Endothelial cell of umbilical vein (primary cell): ENCODE measurements at regions not wholly inside any gene's neighbourhood (a gene's known extent, or its start where the extent isn't known, plus 50 kb on each side); places are given as distances from the start of the nearest gene placed in this dataset.

ENCODE experiments used
- MYC ChIP-seq: IDR thresholded peaks from one replicate; pipeline ENCODE4 v1.6.1; 2011; ENCODE audit warnings: mild to moderate bottlenecking, low read depth, low read length
- POLR2A ChIP-seq: IDR thresholded peaks from 2 replicates; pipeline ENCODE4 v1.6.1; 2012; ENCODE audit warnings: low read depth, mild to moderate bottlenecking, control low read depth, low read length
- TF ChIP-seq, protein P1 (sequence below), 2 donors: IDR thresholded peaks; 1 replicate in 1 of 2; 2 replicates in 1 of 2; pipeline ENCODE4 v1.5.1; 2011; ENCODE audit warnings: low read length in 2 of 2, mild to moderate bottlenecking in 2 of 2, moderate library complexity in 2 of 2, control low read depth in 1 of 2, inconsistent platforms in 1 of 2, low read depth in 1 of 2; ENCODE audit not compliant: insufficient read depth in 1 of 2; ENCODE audit errors: extremely low read depth in 1 of 2

DNA sequence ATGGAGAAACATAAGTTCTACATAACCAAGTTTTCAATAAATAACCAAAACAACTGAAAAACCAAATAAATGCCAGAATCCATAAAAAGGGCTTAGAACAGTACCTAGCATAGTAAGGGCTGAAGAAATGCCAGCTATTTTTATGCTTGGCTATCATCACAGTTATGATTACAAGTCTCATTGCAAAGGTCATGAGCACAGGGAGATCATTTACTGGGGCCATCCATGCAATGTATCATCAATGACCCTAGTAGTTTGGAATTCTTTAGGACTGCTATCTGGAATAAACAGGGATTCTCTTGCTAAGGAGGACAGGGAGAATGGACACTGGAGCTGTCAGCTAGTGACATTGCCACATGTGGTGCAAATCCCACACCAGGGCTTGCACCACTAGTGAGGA, 92.5 kb upstream of the NAP1L1 start:
- TF ChIP-seq, protein P1, sequence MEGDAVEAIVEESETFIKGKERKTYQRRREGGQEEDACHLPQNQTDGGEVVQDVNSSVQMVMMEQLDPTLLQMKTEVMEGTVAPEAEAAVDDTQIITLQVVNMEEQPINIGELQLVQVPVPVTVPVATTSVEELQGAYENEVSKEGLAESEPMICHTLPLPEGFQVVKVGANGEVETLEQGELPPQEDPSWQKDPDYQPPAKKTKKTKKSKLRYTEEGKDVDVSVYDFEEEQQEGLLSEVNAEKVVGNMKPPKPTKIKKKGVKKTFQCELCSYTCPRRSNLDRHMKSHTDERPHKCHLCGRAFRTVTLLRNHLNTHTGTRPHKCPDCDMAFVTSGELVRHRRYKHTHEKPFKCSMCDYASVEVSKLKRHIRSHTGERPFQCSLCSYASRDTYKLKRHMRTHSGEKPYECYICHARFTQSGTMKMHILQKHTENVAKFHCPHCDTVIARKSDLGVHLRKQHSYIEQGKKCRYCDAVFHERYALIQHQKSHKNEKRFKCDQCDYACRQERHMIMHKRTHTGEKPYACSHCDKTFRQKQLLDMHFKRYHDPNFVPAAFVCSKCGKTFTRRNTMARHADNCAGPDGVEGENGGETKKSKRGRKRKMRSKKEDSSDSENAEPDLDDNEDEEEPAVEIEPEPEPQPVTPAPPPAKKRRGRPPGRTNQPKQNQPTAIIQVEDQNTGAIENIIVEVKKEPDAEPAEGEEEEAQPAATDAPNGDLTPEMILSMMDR (IDR thresholded peaks at IDR 0.05; ENCODE audit: extremely low read depth in 1 of 2, insufficient read depth in 1 of 2, low read depth in 1 of 2, low read length in 2 of 2), result no peak
- TF ChIP-seq POLR2A (no peak), MYC (no peak)
